ENCODE measurements at regions not wholly inside any gene's neighbourhood (a gene's known extent, or its start where the extent isn't known, plus 50 kb on each side); places are given as distances from the start of the nearest gene placed in this dataset.

GRCh38 chr14:40398981-40399380 is 966.7 kb upstream of the FBXO33 start:
- DNase-seq (no peak), ATAC-seq (no peak)
- TF ChIP-seq CTCF (IDR thresholded peaks at IDR 0.05) (no peak), POLR2A (IDR thresholded peaks at IDR 0.05) (no peak)
- Histone ChIP-seq H3K4me1 (no peaks in the 10 kb centered on the region), H3K9me3 (no peaks in the 10 kb centered on the region), H3K27me3 (no peaks in the 10 kb centered on the region), H3K4me3 (no peak overlapping the region), H3K27ac (no peak overlapping the region), H3K36me3 (replicated peaks in 1 of 2; ENCODE audit: insufficient read depth in 1 of 2, low read depth in 2 of 2) (no peaks in the 10 kb centered on the region)
- WGBS, 2 donors, result 59 to 63% methylated on average over 2 of the region's 2 CpGs
- intact Hi-C loops (cut with DNase I), result no loop called here

- Histone ChIP-seq H3K9me3 (no peaks in the 10 kb centered on the region), H3K4me3 (no peak overlapping the region), H3K36me3 (replicated peaks in 1 of 2; ENCODE audit: insufficient read depth in 1 of 2, low read depth in 2 of 2) (no peaks in the 10 kb centered on the region), H3K27me3 (no peaks in the 10 kb centered on the region), H3K27ac (no peak overlapping the region), H3K4me1 (no peaks in the 10 kb centered on the region)
- intact Hi-C loops (cut with DNase I), result no loop called here
- 55 to 57% methylated on average over 3 of the region's 3 CpGs for WGBS, 2 donors
- DNase-seq (no peak), ATAC-seq (no peak)
- TF ChIP-seq CTCF (IDR thresholded peaks at IDR 0.05) (no peak), POLR2A (IDR thresholded peaks at IDR 0.05) (no peak)
These were observed 962.6 kb upstream of the FBXO33 start for GRCh38 chr14:40394634-40395340.

- DNase-seq (no peak), ATAC-seq (no peak)
- H3K4me1 ChIP-seq, result no peaks in the 10 kb centered on the region
- H3K9me3 ChIP-seq, result no peaks in the 10 kb centered on the region
- no peaks in the 10 kb centered on the region for H3K36me3 ChIP-seq (replicated peaks in 1 of 2; ENCODE audit: insufficient read depth in 1 of 2, low read depth in 2 of 2)
- H3K4me3 ChIP-seq, result no peak overlapping the region
- TF ChIP-seq CTCF (IDR thresholded peaks at IDR 0.05) (no peak), POLR2A (IDR thresholded peaks at IDR 0.05) (no peak)
- no peak overlapping the region for H3K27ac ChIP-seq
- no peaks in the 10 kb centered on the region for H3K27me3 ChIP-seq
- intact Hi-C loops (cut with DNase I), result no loop called here
These were observed 960.9 kb upstream of the FBXO33 start for GRCh38 chr14:40393143-40393542.

GRCh38 chr14:40386433-40386832 is 954.2 kb upstream of the FBXO33 start:
- TF ChIP-seq CTCF (IDR thresholded peaks at IDR 0.05) (no peak), POLR2A (IDR thresholded peaks at IDR 0.05) (no peak)
- no peak for DNase-seq
- Histone ChIP-seq H3K27me3 (no peaks in the 10 kb centered on the region), H3K9me3 (no peaks in the 10 kb centered on the region), H3K4me1 (no peaks in the 10 kb centered on the region), H3K27ac (no peak overlapping the region), H3K36me3 (replicated peaks in 1 of 2; ENCODE audit: insufficient read depth in 1 of 2, low read depth in 2 of 2) (no peaks in the 10 kb centered on the region), H3K4me3 (no peak overlapping the region)
- 38 to 62% methylated on average over 1 of the region's 1 CpG for whole genome bisulfite sequencing, 2 donors
- ATAC-seq, result no peak
- intact Hi-C loops (cut with DNase I), result no loop called here

- no peaks in the 10 kb centered on the region for H3K4me1 ChIP-seq
- no peak overlapping the region for H3K4me3 ChIP-seq
- H3K27ac ChIP-seq, result no peak overlapping the region
- no peaks in the 10 kb centered on the region for H3K27me3 ChIP-seq
- no peaks in the 10 kb centered on the region for H3K9me3 ChIP-seq
- WGBS, 2 donors, result 87 to 90% methylated on average over 10 of the region's 10 CpGs
- intact Hi-C loops (cut with DNase I), result no loop called here
- ATAC-seq, result no peak
- no peak for DNase-seq
- TF ChIP-seq POLR2A (IDR thresholded peaks at IDR 0.05) (no peak), CTCF (IDR thresholded peaks at IDR 0.05) (no peak)
- no peaks in the 10 kb centered on the region for H3K36me3 ChIP-seq (replicated peaks in 1 of 2; ENCODE audit: insufficient read depth in 1 of 2, low read depth in 2 of 2)
These were observed 942.0 kb upstream of the FBXO33 start for GRCh38 chr14:40374221-40374620.
